GM08714 (cell line): ENCODE measurements at regions not wholly inside any gene's neighbourhood (a gene's known extent, or its start where the extent isn't known, plus 50 kb on each side); places are given as distances from the start of the nearest gene placed in this dataset.
"Not testable (repeated sequence)": the region's sequence is repeated elsewhere in the genome, so short reads cannot be mapped to it uniquely, and the experiment has no call there.

ENCODE experiments used
- H3K4me3 ChIP-seq: fragments of 200-500 bp; sonication (Bioruptor generic); 2 replicates; pipeline ENCODE4 v1.5.1; 2014; ENCODE audit warnings: mild to moderate bottlenecking, low read length, inconsistent platforms
- ZNF274 ChIP-seq: IDR thresholded peaks from 2 replicates; pipeline ENCODE4 v1.6.1; 2012; ENCODE audit warnings: mild to moderate bottlenecking, low read depth, low read length

- TF ChIP-seq ZNF274 = no peak
- no peak overlapping the region for H3K4me3 ChIP-seq
Measured at GRCh38 chr2:48190230-48190629, 124.3 kb upstream of the FOXN2 start.

- no peak for TF ChIP-seq ZNF274
- no peak overlapping the region for H3K4me3 ChIP-seq
Measured at GRCh38 chr2:48194641-48195040, 119.8 kb upstream of the FOXN2 start.

- TF ChIP-seq ZNF274 = no peak
Measured at GRCh38 chr2:48195169-48195568, 119.3 kb upstream of the FOXN2 start.

GRCh38 chr2:48197618-48198017 lies 116.9 kb upstream of the FOXN2 start:
- no peak for TF ChIP-seq ZNF274
- H3K4me3 ChIP-seq = no peak overlapping the region

More at GRCh38 chr2:48195169-48195568, 119.3 kb upstream of the FOXN2 start:
- no peak overlapping the region for H3K4me3 ChIP-seq

GRCh38 chr2:48198371-48198770 lies 116.1 kb upstream of the FOXN2 start:
- H3K4me3 ChIP-seq = no peak overlapping the region
- no peak for TF ChIP-seq ZNF274

DNA sequence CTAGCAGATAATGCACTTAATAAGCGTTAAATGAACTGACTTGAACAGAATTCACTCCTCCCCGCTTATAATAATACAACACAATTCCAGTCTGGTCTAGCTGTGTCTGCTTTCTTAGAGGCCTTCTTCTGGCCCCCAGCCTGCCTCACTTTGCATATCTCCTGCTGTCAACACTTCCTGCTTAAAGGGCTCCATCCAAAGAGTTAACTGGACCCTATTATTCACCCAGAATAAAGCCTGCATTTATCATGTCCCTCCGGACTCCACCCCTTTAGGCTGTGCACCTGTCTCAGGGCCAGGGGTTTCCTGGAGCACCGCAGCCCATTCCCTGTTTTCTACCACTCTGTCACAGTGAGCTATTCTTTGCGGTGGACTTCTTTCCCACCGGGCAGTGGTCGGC lies 115.4 kb upstream of the FOXN2 start:
- TF ChIP-seq ZNF274 = no peak
- no peak overlapping the region for H3K4me3 ChIP-seq

GRCh38 chr2:48200620-48201293 lies 113.7 kb upstream of the FOXN2 start:
- TF ChIP-seq ZNF274 = no peak

DNA sequence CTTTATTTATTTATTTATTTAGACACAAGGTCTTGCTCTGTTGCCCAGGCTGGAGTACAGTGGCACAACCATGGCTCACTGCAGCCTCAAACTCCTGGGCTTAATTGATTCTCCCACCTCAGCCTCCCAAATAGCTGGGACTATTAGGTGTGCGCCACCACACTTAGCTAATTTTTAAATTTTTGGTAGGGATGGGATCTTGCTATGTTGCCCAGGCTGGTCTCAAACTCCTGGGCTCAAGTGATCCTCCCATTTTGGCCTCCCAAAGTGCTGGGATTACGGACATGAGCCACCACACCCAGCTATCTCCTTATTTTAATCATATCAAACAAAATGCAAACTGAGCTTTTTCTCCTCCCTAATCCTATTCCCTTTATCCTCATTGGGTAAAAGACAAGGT lies 113.0 kb upstream of the FOXN2 start:
- H3K4me3 ChIP-seq = not testable (repeated sequence)

More at GRCh38 chr2:48200620-48201293, 113.7 kb upstream of the FOXN2 start:
- H3K4me3 ChIP-seq = no peak overlapping the region

DNA sequence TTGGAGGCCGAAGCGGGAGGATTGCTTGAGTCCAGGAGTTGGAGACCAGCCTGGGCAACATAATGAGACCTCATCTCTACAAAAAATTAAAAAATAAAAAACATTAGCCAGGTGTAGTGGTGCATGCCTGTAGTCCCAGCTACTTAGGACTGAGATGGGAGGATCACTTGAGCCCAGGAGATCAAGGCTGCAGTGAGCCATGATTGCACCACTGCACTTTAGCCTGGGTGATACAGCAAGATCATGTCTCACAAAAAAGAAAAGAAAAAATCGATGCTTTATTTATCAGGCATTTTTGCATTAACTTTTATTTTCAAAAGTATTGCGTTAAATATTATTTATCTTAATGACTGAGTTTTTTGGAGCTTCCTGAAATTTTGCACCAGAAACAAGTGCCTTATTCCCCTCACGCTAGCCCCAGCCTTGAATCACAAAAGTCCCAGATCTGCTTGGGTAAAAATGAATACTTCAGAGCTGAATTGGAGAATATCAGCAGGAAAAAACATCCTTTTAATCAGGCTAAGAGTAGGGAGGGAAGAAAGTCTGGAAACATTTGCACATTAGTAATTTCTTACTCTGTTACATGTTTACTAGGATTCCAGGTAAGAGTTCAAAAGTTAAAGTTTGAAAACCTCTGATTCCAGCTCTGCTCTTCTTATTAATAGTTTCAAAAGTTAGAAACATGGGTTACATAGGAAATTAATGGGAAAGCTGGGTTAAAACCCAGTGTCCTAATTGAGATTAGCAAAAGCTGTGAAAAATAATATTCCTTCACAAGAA lies 111.4 kb upstream of the FOXN2 start:
- no peak overlapping the region for H3K4me3 ChIP-seq
- TF ChIP-seq ZNF274 = no peak

- H3K4me3 ChIP-seq = no peak overlapping the region
- TF ChIP-seq ZNF274 = no peak
Measured at GRCh38 chr2:48203668-48204067, 110.8 kb upstream of the FOXN2 start.

DNA sequence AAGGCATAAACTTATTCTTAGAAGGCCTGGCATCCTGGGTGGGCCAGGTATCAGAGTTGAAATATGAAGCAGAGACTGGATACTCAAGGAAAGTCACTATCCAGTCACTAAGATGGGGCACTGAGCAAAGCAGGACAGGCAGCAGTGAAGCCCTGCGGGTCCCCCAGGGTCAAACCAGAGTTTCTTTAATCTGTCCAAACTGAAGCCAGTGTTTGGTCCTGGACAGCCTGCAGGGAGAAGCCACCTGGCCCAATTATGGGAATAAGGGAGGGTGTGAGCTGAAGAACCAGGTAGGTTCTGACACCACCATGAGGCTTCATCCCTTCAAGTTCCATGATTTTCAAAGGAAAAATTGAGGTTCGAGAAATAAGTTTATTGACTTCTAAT lies 109.7 kb upstream of the FOXN2 start:
- TF ChIP-seq ZNF274 = no peak
- no peak overlapping the region for H3K4me3 ChIP-seq

- TF ChIP-seq ZNF274 = no peak
Measured at GRCh38 chr2:48205137-48205798, 109.2 kb upstream of the FOXN2 start.

GRCh38 chr2:48206056-48206656 lies 108.3 kb upstream of the FOXN2 start:
- H3K4me3 ChIP-seq = not testable (repeated sequence)

More at GRCh38 chr2:48205137-48205798, 109.2 kb upstream of the FOXN2 start:
- H3K4me3 ChIP-seq = peak overlapping the region; percentile 19; the same call in 1 of the 2 replicates

DNA sequence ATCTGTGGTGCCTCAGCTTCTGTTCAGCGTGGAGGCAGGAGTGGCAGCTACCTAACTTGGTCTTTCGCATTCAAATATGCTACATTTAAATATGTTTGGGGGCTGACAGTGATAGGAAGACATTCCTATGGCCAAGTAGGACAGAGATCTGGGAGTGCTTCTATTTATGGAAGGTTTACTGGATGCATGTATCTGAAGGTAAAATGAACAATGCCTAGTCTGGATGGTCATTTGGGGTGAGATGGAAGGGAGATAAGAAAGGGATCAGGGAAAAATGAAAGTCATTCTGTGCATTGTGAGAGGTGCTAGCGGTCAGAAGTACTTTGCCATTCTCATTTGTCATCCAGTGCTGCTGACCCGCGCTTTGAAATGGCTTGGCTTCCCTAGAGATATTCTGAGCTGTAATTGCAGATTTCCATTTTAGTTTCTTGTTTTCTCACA lies 107.3 kb upstream of the FOXN2 start:
- H3K4me3 ChIP-seq = no peak overlapping the region
- no peak for TF ChIP-seq ZNF274
